ENCODE measurements at regions not wholly inside any gene's neighbourhood (a gene's known extent, or its start where the extent isn't known, plus 50 kb on each side); places are given as distances from the start of the nearest gene placed in this dataset.

- DNase-seq (ENCODE audit: low spot score) = no peak
Observed at GRCh38 chr10:79007421-79008319, 61.1 kb upstream of the ZMIZ1 start.

DNA sequence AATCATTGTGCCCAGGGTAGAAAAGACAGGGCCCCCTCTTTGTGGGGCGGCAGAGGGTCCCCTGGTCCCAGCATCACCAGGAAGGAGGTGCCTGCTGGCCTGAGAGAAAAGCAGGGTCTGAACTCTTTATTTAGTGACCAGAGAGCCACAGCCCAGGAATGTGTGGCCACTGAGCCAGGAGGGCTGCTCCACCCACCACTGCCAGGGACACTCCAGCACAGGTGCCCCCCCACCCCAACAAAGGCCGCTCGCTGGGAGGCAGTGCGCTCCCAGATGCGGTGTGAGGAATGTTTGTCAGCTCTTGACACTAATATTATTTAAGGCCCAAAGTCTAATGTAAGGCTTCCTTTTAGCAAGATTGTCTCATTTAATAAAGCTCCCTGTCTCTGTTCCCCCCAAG lies 59.6 kb upstream of the ZMIZ1 start:
- DNase-seq (ENCODE audit: low spot score) = no peak

DNA sequence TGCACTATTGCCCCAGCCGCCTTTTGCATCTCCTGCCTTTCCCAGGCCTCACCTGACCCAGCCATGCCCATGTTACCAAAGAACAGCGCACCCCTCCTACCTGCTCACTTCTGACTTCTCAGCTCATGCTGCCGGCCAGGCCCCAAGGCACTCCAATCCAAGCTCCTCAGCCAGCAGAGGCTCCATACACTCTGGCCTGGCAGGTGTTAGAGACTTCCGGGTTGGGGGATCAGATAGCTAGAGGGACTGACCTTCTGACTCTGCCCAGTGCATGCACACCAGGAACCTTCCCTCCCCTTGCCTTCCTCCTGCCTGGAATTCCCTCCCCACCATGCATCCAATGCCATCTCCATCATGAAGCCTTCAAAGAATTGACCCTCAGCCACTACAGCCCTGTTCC lies 56.2 kb upstream of the ZMIZ1 start:
- no peak for DNase-seq (ENCODE audit: low spot score)

- DNase-seq (ENCODE audit: low spot score) = no peak
Observed at GRCh38 chr10:79013406-79013987, 55.3 kb upstream of the ZMIZ1 start.

DNA sequence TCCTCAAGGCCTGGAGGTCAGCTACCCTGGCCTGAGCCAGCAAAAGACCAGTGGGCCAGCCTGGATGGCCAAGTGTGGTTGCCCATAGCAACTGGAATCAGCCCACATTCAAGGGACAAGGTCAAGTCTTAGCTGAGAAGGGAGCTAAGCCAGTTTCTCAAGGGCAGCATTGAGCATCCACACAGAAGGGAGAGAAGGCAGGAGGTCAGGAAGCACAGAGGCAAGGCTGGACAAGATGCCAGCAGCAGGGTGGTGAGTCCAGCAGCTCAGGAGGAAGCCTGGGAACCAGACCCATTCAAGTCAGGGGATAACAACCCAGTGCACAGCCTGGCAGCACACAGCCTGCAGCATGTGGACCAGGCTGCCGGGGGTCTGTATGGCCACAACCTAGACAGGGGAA lies 54.0 kb upstream of the ZMIZ1 start:
- peak; percentile 56 for DNase-seq (ENCODE audit: low spot score)

GRCh38 chr10:79017882-79018520 lies 50.8 kb upstream of the ZMIZ1 start:
- no peak for DNase-seq (ENCODE audit: low spot score)

- DNase-seq (ENCODE audit: low spot score) = no peak
Observed at GRCh38 chr10:79018521-79019011, 50.2 kb upstream of the ZMIZ1 start.
